Caco-2 (cell line): ENCODE measurements at regions not wholly inside any gene's neighbourhood (a gene's known extent, or its start where the extent isn't known, plus 50 kb on each side); places are given as distances from the start of the nearest gene placed in this dataset.

Experiments used
- BruUV-seq: library from RNA; stranded (reverse); fragments of 400-500 nt; replicated peaks from 2 replicates; lab custom pipeline; 2021; lab: Mats Ljungman, UMichigan
- CTCF ChIA-PET: fragments of 300-600 bp; sonication (Branson Sonifier 250); formaldehyde crosslinking; loops from one replicate; lab custom pipeline; 2022; ENCODE audit warnings: antibody characterized with exemption; lab: Charles Lee
- POLR2A ChIA-PET: fragments of 300-600 bp; sonication (Branson Sonifier 250); formaldehyde crosslinking; loops from one replicate; lab custom pipeline; 2022; ENCODE audit warnings: antibody characterized with exemption; lab: Charles Lee
- DNase-seq, 2 experiments: peaks; one replicate each; pipeline versions ENCODE4 v3.0.0 to v3.0.0-alpha.2; 2020 to 2022
- H3K27me3 ChIP-seq: replicated peaks from 2 replicates; pipeline ENCODE4 v1.6.0; 2011; ENCODE audit warnings: low read length; ENCODE audit not compliant: control insufficient read depth, insufficient read depth
- H3K36me3 ChIP-seq: 2 replicates; pipeline ENCODE4 v1.5.1; 2011; ENCODE audit warnings: low read length; ENCODE audit not compliant: control insufficient read depth, insufficient read depth
- H3K4me1 ChIP-seq: fragments of 250-450 bp; sonication (Bioruptor Pico); 2 replicates; pipeline ENCODE4 v1.5.1; 2020; ENCODE audit warnings: mild to moderate bottlenecking
- H3K4me3 ChIP-seq: 2 replicates; pipeline ENCODE4 v1.5.1; 2011; ENCODE audit warnings: low read depth, mild to moderate bottlenecking, control low read depth, low read length
- H3K9me3 ChIP-seq: fragments of 250-450 bp; sonication (Bioruptor Pico); 2 replicates; pipeline ENCODE4 v1.5.1; 2020; ENCODE audit warnings: mild to moderate bottlenecking, moderate library complexity
- H3K27ac Mint-ChIP-seq: one replicate; pipeline ENCODE4 v1.8.0; 2022; ENCODE audit warnings: mixed read lengths; ENCODE audit not compliant: unreplicated experiment
- H3K27me3 Mint-ChIP-seq: one replicate; pipeline ENCODE4 v1.8.0; 2022; ENCODE audit warnings: mixed read lengths; ENCODE audit not compliant: insufficient read depth, unreplicated experiment
- H3K36me3 Mint-ChIP-seq: one replicate; pipeline ENCODE4 v1.8.0; 2022; ENCODE audit warnings: mild to moderate bottlenecking, mixed read lengths; ENCODE audit not compliant: insufficient read depth, unreplicated experiment
- H3K4me1 Mint-ChIP-seq: one replicate; pipeline ENCODE4 v1.8.0; 2022; ENCODE audit warnings: low read depth, mixed read lengths; ENCODE audit not compliant: unreplicated experiment
- H3K4me3 Mint-ChIP-seq: one replicate; pipeline ENCODE4 v1.8.0; 2022; ENCODE audit warnings: mild to moderate bottlenecking, moderate library complexity, mixed read lengths; ENCODE audit not compliant: unreplicated experiment
- H3K9me3 Mint-ChIP-seq: one replicate; pipeline ENCODE4 v1.8.0; 2022; ENCODE audit warnings: mixed read lengths; ENCODE audit not compliant: unreplicated experiment
- intact Hi-C: fragments of 100-400 bp; cut with micrococcal nuclease; formaldehyde crosslinking; loops from one replicate; pipeline ENCODE4 v1.10.0; 2022; ENCODE audit not compliant: unreplicated experiment
- TF ChIP-seq, protein P1 (sequence below), 2 experiments: fragments of 200-600 bp in 1 of 2; IDR thresholded peaks; 1 replicate in 1 of 2; 2 replicates in 1 of 2; pipeline versions ENCODE4 v1.5.1 to v1.8.0; 2011 to 2022; ENCODE audit warnings: antibody characterized with exemption in 1 of 2, control low read depth in 1 of 2, inconsistent platforms in 1 of 2, low read depth in 1 of 2, low read length in 1 of 2, mild to moderate bottlenecking in 1 of 2, moderate library complexity in 1 of 2; ENCODE audit not compliant: insufficient read depth in 1 of 2, severe bottlenecking in 1 of 2, unreplicated experiment in 1 of 2

DNA sequence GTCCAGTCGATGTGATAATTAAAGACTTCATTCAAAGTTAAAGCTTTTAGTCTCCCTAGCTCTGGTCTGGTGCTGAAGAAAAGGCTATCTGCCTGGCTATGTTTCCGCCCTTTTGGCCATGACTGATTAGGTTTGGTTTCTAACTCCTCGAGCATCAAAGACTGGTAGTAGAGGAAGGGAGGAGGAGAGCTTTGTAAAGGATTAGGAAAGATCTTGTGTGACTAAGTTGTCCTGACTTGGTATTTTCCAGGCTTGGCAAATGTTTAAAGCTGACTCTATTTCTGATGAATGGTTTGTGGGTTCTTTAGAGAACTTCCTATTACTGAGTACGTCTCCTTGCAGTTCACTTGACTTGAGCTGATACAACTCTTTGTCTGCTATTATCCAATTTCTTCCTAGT, 312.9 kb downstream of the GJA1 start:
- Histone ChIP-seq H3K4me1 (no peaks in the 10 kb centered on the region), H3K9me3 (no peaks in the 10 kb centered on the region), H3K36me3 (no peaks in the 10 kb centered on the region), H3K27me3 (no peaks in the 10 kb centered on the region), H3K4me3 (no peak overlapping the region)
- H3K4me1 Mint-ChIP-seq, result no peaks in the 10 kb centered on the region
- H3K9me3 Mint-ChIP-seq, result no peaks in the 10 kb centered on the region
- BruUV-seq, result no TSS peak
- no peak for DNase-seq
- no peaks in the 10 kb centered on the region for H3K36me3 Mint-ChIP-seq
- intact Hi-C loops, result loop anchor here (5.0 kb wide), 1 partner anchor 99 kb away; no protein-coding TSS in a partner anchor
- no peak overlapping the region for H3K4me3 Mint-ChIP-seq
- TF ChIP-seq, protein P1, sequence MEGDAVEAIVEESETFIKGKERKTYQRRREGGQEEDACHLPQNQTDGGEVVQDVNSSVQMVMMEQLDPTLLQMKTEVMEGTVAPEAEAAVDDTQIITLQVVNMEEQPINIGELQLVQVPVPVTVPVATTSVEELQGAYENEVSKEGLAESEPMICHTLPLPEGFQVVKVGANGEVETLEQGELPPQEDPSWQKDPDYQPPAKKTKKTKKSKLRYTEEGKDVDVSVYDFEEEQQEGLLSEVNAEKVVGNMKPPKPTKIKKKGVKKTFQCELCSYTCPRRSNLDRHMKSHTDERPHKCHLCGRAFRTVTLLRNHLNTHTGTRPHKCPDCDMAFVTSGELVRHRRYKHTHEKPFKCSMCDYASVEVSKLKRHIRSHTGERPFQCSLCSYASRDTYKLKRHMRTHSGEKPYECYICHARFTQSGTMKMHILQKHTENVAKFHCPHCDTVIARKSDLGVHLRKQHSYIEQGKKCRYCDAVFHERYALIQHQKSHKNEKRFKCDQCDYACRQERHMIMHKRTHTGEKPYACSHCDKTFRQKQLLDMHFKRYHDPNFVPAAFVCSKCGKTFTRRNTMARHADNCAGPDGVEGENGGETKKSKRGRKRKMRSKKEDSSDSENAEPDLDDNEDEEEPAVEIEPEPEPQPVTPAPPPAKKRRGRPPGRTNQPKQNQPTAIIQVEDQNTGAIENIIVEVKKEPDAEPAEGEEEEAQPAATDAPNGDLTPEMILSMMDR (IDR thresholded peaks at IDR 0.05; ENCODE audit: insufficient read depth in 1 of 2, low read depth in 1 of 2, low read length in 1 of 2, severe bottlenecking in 1 of 2, unreplicated experiment in 1 of 2), result no peak
- no peak overlapping the region for H3K27ac Mint-ChIP-seq
- ChIA-PET POLR2A (no interaction called here), CTCF (no interaction called here)
- H3K27me3 Mint-ChIP-seq, result no peaks in the 10 kb centered on the region

GRCh38 chr6:121748850-121749249, 313.4 kb downstream of the GJA1 start:
- Mint-ChIP-seq H3K36me3 (no peaks in the 10 kb centered on the region), H3K4me3 (no peak overlapping the region), H3K4me1 (no peaks in the 10 kb centered on the region), H3K9me3 (no peaks in the 10 kb centered on the region), H3K27me3 (no peaks in the 10 kb centered on the region), H3K27ac (no peak overlapping the region)
- Histone ChIP-seq H3K4me3 (no peak overlapping the region), H3K36me3 (no peaks in the 10 kb centered on the region), H3K27me3 (no peaks in the 10 kb centered on the region), H3K9me3 (no peaks in the 10 kb centered on the region), H3K4me1 (no peaks in the 10 kb centered on the region)
- ChIA-PET POLR2A (no interaction called here), CTCF (no interaction called here)
- TF ChIP-seq, protein P1 (IDR thresholded peaks at IDR 0.05; ENCODE audit: insufficient read depth in 1 of 2, low read depth in 1 of 2, low read length in 1 of 2, severe bottlenecking in 1 of 2, unreplicated experiment in 1 of 2), result no peak
- intact Hi-C loops, result loop anchor here (5.0 kb wide), 1 partner anchor 98 kb away; no protein-coding TSS in a partner anchor
- DNase-seq, result no peak
- no TSS peak for BruUV-seq

DNA sequence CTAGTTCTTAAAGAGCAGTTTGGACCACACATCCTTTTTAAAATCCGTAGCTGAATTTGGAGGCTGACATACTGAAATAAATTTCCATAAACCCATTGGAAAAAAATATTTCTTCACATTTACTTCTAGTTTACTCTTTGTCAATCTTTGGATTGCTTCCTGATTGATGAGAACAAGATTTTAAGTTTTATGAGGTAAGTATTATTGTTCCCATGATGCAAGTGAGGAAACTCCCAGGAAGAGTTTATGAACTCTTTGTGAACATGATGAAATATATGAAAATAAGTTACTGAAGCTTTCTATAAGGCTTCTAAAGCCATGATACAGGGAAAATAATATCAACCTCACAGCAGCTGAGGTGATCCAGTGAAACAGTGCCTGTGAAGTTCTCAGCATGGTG, 320.0 kb downstream of the GJA1 start:
- DNase-seq, result no peak
- Mint-ChIP-seq H3K4me3 (no peak overlapping the region), H3K27ac (no peak overlapping the region), H3K4me1 (no peaks in the 10 kb centered on the region), H3K9me3 (no peaks in the 10 kb centered on the region), H3K27me3 (no peaks in the 10 kb centered on the region), H3K36me3 (no peaks in the 10 kb centered on the region)
- TF ChIP-seq, protein P1 (IDR thresholded peaks at IDR 0.05; ENCODE audit: insufficient read depth in 1 of 2, low read depth in 1 of 2, low read length in 1 of 2, severe bottlenecking in 1 of 2, unreplicated experiment in 1 of 2), result no peak
- no peaks in the 10 kb centered on the region for H3K27me3 ChIP-seq
- intact Hi-C loops, result no loop called here
- POLR2A ChIA-PET, result no interaction called here
- H3K36me3 ChIP-seq, result no peaks in the 10 kb centered on the region
- CTCF ChIA-PET, result interaction anchor here (0.7 kb wide), 1 partner anchor 1253 kb away, joined by 3 read pairs; no protein-coding TSS in a partner anchor
- H3K4me3 ChIP-seq, result no peak overlapping the region
- H3K9me3 ChIP-seq, result no peaks in the 10 kb centered on the region; the same call in 1 of the 2 replicates
- no peaks in the 10 kb centered on the region for H3K4me1 ChIP-seq
- no TSS peak for BruUV-seq
